ENCODE measurements at regions not wholly inside any gene's neighbourhood (a gene's known extent, or its start where the extent isn't known, plus 50 kb on each side); places are given as distances from the start of the nearest gene placed in this dataset.

DNA sequence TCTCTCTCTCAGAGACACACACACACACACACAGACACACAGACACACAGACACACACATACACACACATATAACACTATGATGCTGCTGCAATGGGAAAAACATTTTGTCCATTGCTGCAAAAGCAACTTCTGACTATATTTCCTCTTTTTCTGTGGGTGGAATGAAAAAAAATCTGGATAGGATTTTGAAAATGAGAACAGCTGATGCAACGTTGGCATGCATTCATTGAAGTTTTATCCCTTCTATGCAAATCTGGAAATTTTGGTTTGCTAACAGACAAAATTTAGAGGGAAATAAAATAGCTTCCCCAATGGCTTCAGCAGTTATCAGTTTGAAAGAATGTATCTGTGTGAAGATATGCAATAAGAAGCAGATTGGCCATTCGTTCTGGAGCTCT is 763.4 kb upstream of the GRM7 start:
- POLR2A ChIA-PET, result no interaction called here
- Histone ChIP-seq H3K4me3 (ENCODE audit: low read depth, low read length) (no peak overlapping the region), H3K36me3 (ENCODE audit: control insufficient read depth, insufficient read depth, low read length) (no peaks in the 10 kb centered on the region), H3K27me3 (ENCODE audit: control insufficient read depth, insufficient read depth, low read length) (no peaks in the 10 kb centered on the region)
- no peak for DNase-seq (ENCODE audit: low read depth)
- TF ChIP-seq, protein P1, sequence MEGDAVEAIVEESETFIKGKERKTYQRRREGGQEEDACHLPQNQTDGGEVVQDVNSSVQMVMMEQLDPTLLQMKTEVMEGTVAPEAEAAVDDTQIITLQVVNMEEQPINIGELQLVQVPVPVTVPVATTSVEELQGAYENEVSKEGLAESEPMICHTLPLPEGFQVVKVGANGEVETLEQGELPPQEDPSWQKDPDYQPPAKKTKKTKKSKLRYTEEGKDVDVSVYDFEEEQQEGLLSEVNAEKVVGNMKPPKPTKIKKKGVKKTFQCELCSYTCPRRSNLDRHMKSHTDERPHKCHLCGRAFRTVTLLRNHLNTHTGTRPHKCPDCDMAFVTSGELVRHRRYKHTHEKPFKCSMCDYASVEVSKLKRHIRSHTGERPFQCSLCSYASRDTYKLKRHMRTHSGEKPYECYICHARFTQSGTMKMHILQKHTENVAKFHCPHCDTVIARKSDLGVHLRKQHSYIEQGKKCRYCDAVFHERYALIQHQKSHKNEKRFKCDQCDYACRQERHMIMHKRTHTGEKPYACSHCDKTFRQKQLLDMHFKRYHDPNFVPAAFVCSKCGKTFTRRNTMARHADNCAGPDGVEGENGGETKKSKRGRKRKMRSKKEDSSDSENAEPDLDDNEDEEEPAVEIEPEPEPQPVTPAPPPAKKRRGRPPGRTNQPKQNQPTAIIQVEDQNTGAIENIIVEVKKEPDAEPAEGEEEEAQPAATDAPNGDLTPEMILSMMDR (IDR thresholded peaks at IDR 0.05; ENCODE audit: insufficient read depth, low read depth, low read length), result no peak
- CTCF ChIA-PET, result no interaction called here

DNA sequence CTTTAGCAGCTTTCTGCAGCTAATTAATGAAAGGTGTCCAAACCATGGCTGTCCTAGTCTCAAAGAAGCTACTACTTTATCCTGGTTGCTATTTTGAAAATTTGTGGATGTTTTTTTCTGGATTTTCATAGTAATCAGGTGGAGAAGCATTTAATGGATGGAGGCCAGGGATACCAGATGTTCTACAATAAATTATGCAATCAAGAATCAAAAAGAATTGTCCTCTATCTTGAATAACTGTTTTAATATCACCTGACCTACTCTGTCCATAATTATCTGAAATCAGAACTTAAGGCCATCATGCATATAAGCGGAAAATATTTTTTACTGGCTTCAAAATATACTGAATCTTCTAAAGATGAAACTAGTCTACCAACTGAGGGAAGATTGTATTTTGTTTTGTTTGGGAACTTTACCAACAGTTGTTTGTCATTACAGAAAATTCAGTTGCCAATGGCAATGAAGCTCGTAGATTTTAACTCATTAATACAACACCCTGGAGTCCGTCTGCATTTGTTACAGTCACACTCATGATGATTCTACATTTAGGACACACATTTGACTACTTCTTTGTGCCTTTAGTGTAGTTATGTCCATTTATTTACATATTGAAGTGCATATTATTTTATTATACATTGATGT is 762.3 kb upstream of the GRM7 start:
- no peak for DNase-seq (ENCODE audit: low read depth)
- H3K27me3 ChIP-seq (ENCODE audit: control insufficient read depth, insufficient read depth, low read length), result no peaks in the 10 kb centered on the region
- TF ChIP-seq, protein P1 (IDR thresholded peaks at IDR 0.05; ENCODE audit: insufficient read depth, low read depth, low read length), result no peak
- ChIA-PET POLR2A (no interaction called here), CTCF (no interaction called here)
- no peaks in the 10 kb centered on the region for H3K36me3 ChIP-seq (ENCODE audit: control insufficient read depth, insufficient read depth, low read length)
- H3K4me3 ChIP-seq (ENCODE audit: low read depth, low read length), result no peak overlapping the region

DNA sequence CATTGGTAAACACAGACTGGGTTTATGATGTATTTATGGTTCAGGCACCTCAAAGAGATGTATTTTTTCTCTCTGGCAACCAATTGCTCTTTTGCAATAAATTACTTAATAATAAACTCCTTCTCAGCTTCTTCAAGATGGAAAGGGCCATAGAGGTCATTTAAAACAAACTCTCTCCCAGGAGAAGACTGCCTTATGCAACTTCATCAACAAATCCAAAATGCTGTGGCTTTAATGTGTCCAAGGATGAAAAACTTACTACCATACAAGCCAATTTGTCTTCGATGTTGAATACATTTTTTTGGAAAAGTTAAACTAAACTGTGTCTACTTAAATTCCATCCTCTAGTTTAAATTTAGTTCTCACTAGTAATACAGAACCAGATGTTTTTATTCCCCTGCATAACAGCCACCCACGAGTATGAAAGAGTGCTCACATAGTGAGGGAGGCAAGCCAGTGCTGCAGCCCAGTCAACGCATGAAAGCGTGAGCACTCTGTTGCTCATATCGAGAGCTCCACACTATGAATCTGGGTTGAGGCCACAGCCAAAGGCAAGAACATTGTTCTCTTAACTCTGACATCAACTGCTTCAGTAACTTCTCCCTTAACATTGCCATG is 761.3 kb upstream of the GRM7 start:
- Histone ChIP-seq H3K27me3 (ENCODE audit: control insufficient read depth, insufficient read depth, low read length) (no peaks in the 10 kb centered on the region), H3K36me3 (ENCODE audit: control insufficient read depth, insufficient read depth, low read length) (no peaks in the 10 kb centered on the region), H3K4me3 (ENCODE audit: low read depth, low read length) (no peak overlapping the region)
- CTCF ChIA-PET, result no interaction called here
- DNase-seq (ENCODE audit: low read depth), result no peak
- POLR2A ChIA-PET, result no interaction called here
- TF ChIP-seq, protein P1 (IDR thresholded peaks at IDR 0.05; ENCODE audit: insufficient read depth, low read depth, low read length), result no peak

DNA sequence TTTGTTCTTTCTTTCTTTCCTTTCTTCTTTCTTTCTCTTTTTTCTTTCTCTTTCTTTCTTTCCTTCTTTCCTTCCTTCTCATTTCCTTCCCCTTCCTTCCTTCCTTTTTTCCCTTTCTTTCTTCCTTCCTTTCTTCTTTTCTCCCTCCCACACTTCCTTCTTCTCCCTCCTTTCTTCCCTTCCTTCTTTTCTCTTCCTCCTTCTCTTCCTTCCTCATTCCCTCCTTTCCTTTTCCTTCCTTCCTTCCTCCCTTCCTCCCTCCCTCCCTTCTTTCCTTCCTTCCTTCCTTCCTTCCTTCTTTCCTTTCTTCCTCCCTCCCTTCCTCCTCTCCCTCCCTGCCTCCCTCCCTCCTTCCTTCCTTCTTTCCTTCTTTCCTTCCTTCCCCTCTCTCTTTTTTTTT is 755.7 kb upstream of the GRM7 start:
- TF ChIP-seq, protein P1 (IDR thresholded peaks at IDR 0.05; ENCODE audit: insufficient read depth, low read depth, low read length), result no peak
- no peaks in the 10 kb centered on the region for H3K27me3 ChIP-seq (ENCODE audit: control insufficient read depth, insufficient read depth, low read length)
- H3K36me3 ChIP-seq (ENCODE audit: control insufficient read depth, insufficient read depth, low read length), result no peaks in the 10 kb centered on the region
- ChIA-PET CTCF (no interaction called here), POLR2A (no interaction called here)
- no peak for DNase-seq (ENCODE audit: low read depth)
- H3K4me3 ChIP-seq (ENCODE audit: low read depth, low read length), result no peak overlapping the region

DNA sequence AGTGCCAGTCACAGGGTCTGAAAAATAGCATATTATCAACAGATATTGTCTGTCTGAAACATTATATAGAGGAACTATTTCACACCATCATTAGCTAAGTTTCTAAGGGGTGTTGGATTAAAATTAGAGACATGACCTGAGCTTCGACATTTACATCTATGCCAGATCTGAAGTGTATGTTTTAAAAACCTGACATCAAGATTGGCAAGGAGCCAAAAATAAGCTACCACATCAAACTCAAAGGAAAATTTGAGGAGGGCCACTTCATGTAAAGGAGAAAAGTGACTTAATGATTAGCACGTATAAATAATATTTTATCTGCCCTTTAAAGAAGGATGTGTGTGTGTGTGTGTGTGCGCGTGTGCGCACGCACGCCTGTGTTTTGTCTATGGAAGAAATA is 752.0 kb upstream of the GRM7 start:
- TF ChIP-seq, protein P1 (IDR thresholded peaks at IDR 0.05; ENCODE audit: insufficient read depth, low read depth, low read length), result no peak
- no peaks in the 10 kb centered on the region for H3K27me3 ChIP-seq (ENCODE audit: control insufficient read depth, insufficient read depth, low read length)
- ChIA-PET CTCF (no interaction called here), POLR2A (no interaction called here)
- DNase-seq (ENCODE audit: low read depth), result no peak
- no peak overlapping the region for H3K4me3 ChIP-seq (ENCODE audit: low read depth, low read length)
- no peaks in the 10 kb centered on the region for H3K36me3 ChIP-seq (ENCODE audit: control insufficient read depth, insufficient read depth, low read length)

Data from BJ (cell line).